HCT116 (cell line): ENCODE measurements at regions not wholly inside any gene's neighbourhood (a gene's known extent, or its start where the extent isn't known, plus 50 kb on each side); places are given as distances from the start of the nearest gene placed in this dataset.

Source experiments
- ATAC-seq: fragments of 200-7000 bp; cut with Tn5 transposase; 2 replicates; pipeline ENCODE4 v1.9.1; 2020; ENCODE audit warnings: mild to moderate bottlenecking, moderate library complexity
- BruUV-seq: library from RNA; stranded (reverse); fragments of 400-500 nt; replicated peaks from 2 replicates; lab custom pipeline; 2021; lab: Mats Ljungman, UMichigan
- CTCF ChIA-PET: fragments of 300-600 bp; sonication (Branson Sonifier 250); formaldehyde crosslinking; loops from one replicate; lab custom pipeline; 2021; ENCODE audit warnings: antibody characterized with exemption; lab: Charles Lee
- POLR2A ChIA-PET: fragments of 300-600, 350-600 bp; sonication (Branson Sonifier 250); formaldehyde crosslinking; loops from one replicate; lab custom pipeline; 2021; ENCODE audit warnings: antibody characterized with exemption; lab: Charles Lee
- RAD21 ChIA-PET, 2 experiments: fragments of 300-600 bp; sonication (Branson Sonifier 250); formaldehyde crosslinking; loops; one replicate each; lab custom pipeline; 2023; ENCODE audit warnings: low total read pairs in 2 of 2; ENCODE audit not compliant: uncharacterized antibody in 2 of 2, unreplicated experiment in 2 of 2, low non-redundant PET in 1 of 2; lab: Charles Lee
- DNase-seq: peaks from one replicate; pipeline ENCODE4 v3.0.0-alpha.2; 2010; ENCODE audit warnings: low read depth, low spot score
- H2AFZ ChIP-seq: fragments of 200-600 bp; shearing (Covaris generic), sonication (generic); 2 replicates; pipeline ENCODE4 v1.6.1; 2017; ENCODE audit warnings: low read depth, mixed run types, mixed read lengths, antibody characterized with exemption, low read length; ENCODE audit not compliant: poor library complexity, severe bottlenecking
- H3K27ac ChIP-seq: 2 replicates; pipeline ENCODE4 v1.5.1; 2012; ENCODE audit warnings: low read depth, low read length
- H3K27me3 ChIP-seq: fragments of 200-600 bp; sonication (generic); 2 replicates; pipeline ENCODE4 v1.6.1; 2016; ENCODE audit warnings: mixed run types, low read length, mixed read lengths; ENCODE audit not compliant: insufficient read depth
- H3K36me3 ChIP-seq, 2 experiments: fragments of 200-500 bp in 1 of 2; fragments of 200-600 bp in 1 of 2; sonication (Bioruptor generic) in 1 of 2; sonication (generic) in 1 of 2; 2 replicates each; pipeline versions ENCODE4 v1.5.1 to v1.6.1; 2014 to 2016; ENCODE audit warnings: low read length in 2 of 2, inconsistent platforms in 1 of 2, mixed read lengths in 1 of 2, mixed run types in 1 of 2; ENCODE audit not compliant: insufficient read depth in 2 of 2, control insufficient read depth in 1 of 2
- H3K4me1 ChIP-seq, 2 experiments: fragments of 200-600 bp in 1 of 2; sonication (generic) in 1 of 2; 2 replicates each; pipeline versions ENCODE4 v1.5.1 to v1.6.1; 2012 to 2017; ENCODE audit warnings: low read length in 2 of 2, inconsistent platforms in 1 of 2, mild to moderate bottlenecking in 1 of 2, mixed read lengths in 1 of 2, mixed run types in 1 of 2, moderate library complexity in 1 of 2; ENCODE audit not compliant: insufficient read depth in 2 of 2, control insufficient read depth in 1 of 2
- H3K4me2 ChIP-seq: fragments of 200-600 bp; sonication (generic); 2 replicates; pipeline ENCODE4 v1.6.1; 2017; ENCODE audit warnings: mixed run types, low read length, mixed read lengths
- H3K4me3 ChIP-seq, 2 experiments: fragments of 200-600 bp in 1 of 2; sonication (generic) in 1 of 2; replicated peaks in 1 of 2; 2 replicates each; pipeline ENCODE4 v1.5.1; 2011 to 2016; ENCODE audit warnings: low read length in 2 of 2, control low read depth in 1 of 2, low read depth in 1 of 2, mild to moderate bottlenecking in 1 of 2, mixed read lengths in 1 of 2, mixed run types in 1 of 2
- H3K79me2 ChIP-seq: fragments of 200-600 bp; sonication (generic); 2 replicates; pipeline ENCODE4 v1.6.1; 2017; ENCODE audit warnings: mild to moderate bottlenecking, mixed run types, low read length, moderate library complexity, mixed read lengths; ENCODE audit not compliant: insufficient read depth
- H3K9ac ChIP-seq: fragments of 200-600 bp; sonication (generic); 2 replicates; pipeline ENCODE4 v1.6.1; 2016; ENCODE audit warnings: low read length, mixed read lengths
- H3K9me2 ChIP-seq: fragments of 200-600 bp; sonication (generic), shearing (Covaris generic); 2 replicates; pipeline ENCODE4 v1.6.1; 2017; ENCODE audit warnings: mixed run types, mild to moderate bottlenecking, moderate library complexity; ENCODE audit not compliant: insufficient read depth
- H3K9me3 ChIP-seq, 2 experiments: fragments of 200-500 bp in 1 of 2; fragments of 200-600 bp in 1 of 2; sonication (Bioruptor generic) in 1 of 2; sonication (generic) in 1 of 2; 2 replicates each; pipeline ENCODE4 v1.6.1; 2014 to 2017; ENCODE audit warnings: low read length in 2 of 2, mixed read lengths in 2 of 2, inconsistent platforms in 1 of 2, low read depth in 1 of 2, mild to moderate bottlenecking in 1 of 2, mixed run types in 1 of 2, moderate library complexity in 1 of 2; ENCODE audit not compliant: control insufficient read depth in 1 of 2, insufficient read depth in 1 of 2
- H4K20me1 ChIP-seq: fragments of 200-600 bp; sonication (generic), shearing (Covaris generic); 2 replicates; pipeline ENCODE4 v1.6.1; 2017; ENCODE audit warnings: mixed run types, mild to moderate bottlenecking, moderate library complexity; ENCODE audit not compliant: insufficient read depth
- CBX3 ChIP-seq: IDR thresholded peaks from 2 replicates; pipeline ENCODE4 v1.6.1; 2012; ENCODE audit warnings: low read depth
- EGR1 ChIP-seq: IDR thresholded peaks from 2 replicates; pipeline ENCODE4 v1.6.1; 2012; ENCODE audit warnings: low read depth
- FOSL1 ChIP-seq: IDR thresholded peaks from 2 replicates; pipeline ENCODE4 v1.6.1; 2012; ENCODE audit warnings: low read depth
- POLR2A ChIP-seq: IDR thresholded peaks from 2 replicates; pipeline ENCODE4 v1.7.0; 2011; ENCODE audit warnings: borderline replicate concordance; ENCODE audit not compliant: insufficient read depth, insufficient read length; ENCODE audit errors: extremely low read depth
- POLR2AphosphoS5 ChIP-seq: IDR thresholded peaks from 2 replicates; pipeline ENCODE4 v1.6.1; 2011; ENCODE audit warnings: mild to moderate bottlenecking, low read depth, low read length, moderate library complexity
- SP1 ChIP-seq: IDR thresholded peaks from 2 replicates; pipeline ENCODE4 v1.6.1; 2012; ENCODE audit warnings: low read depth
- SRF ChIP-seq: IDR thresholded peaks from 2 replicates; pipeline ENCODE4 v1.6.1; 2012; ENCODE audit warnings: low read depth
- ZFX ChIP-seq: fragments of 450-650 bp; IDR thresholded peaks from 2 replicates; pipeline ENCODE4 v1.6.1; 2017
- intact Hi-C: fragments of 100-400 bp; cut with micrococcal nuclease; formaldehyde crosslinking; loops from 2 replicates; pipeline ENCODE4 v1.10.0; 2022
- TF ChIP-seq, protein P1 (sequence below): IDR thresholded peaks from 2 replicates; pipeline ENCODE4 v1.6.1; 2012; ENCODE audit warnings: low read depth
- TF ChIP-seq, protein P2 (sequence below), 3 experiments: fragments of 200-600 bp in 1 of 3; sonication (generic) in 1 of 3; IDR thresholded peaks in 2 of 3; conservative IDR thresholded peaks in 1 of 3; 2 replicates each; pipeline ENCODE4 v1.5.1; 2012 to 2017; ENCODE audit warnings: low read depth in 2 of 3, low read length in 2 of 3, antibody characterized with exemption in 1 of 3, borderline replicate concordance in 1 of 3, control low read depth in 1 of 3, mild to moderate bottlenecking in 1 of 3, mixed read lengths in 1 of 3, mixed run types in 1 of 3, moderate library complexity in 1 of 3; ENCODE audit not compliant: insufficient read depth in 1 of 3
- TF ChIP-seq, protein P3 (sequence below): IDR thresholded peaks from 2 replicates; pipeline ENCODE4 v1.6.1; 2012

DNA sequence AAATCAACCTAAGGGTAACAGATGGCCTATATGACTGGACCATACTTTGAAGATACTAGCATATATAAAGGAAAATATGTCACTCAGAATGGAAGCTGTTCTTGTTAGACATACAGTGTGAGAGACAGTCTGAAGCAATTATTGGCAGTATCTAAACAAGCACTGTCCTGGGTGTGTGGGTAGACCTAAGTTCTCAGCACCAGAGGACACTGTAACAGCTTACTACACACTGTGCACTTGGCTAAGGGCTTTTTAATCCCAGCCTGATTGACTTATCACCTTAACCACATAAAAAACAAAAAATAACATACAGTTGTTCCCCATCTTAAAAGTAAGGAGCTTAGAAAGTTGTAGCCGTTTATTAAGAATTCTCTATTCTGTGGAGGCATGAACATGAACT lies 1066.1 kb upstream of the FANCL start:
- ChIA-PET POLR2A (no interaction called here), CTCF (no interaction called here), RAD21 (no interaction called here)
- H3K27me3 ChIP-seq: no peaks in the 10 kb centered on the region
- no peak for ATAC-seq
- no peaks in the 10 kb centered on the region for H3K9me2 ChIP-seq
- no peak overlapping the region for H3K27ac ChIP-seq
- no peak for DNase-seq
- H3K4me3 ChIP-seq: no peak overlapping the region
- no peaks in the 10 kb centered on the region for H3K79me2 ChIP-seq
- TF ChIP-seq, protein P1, sequence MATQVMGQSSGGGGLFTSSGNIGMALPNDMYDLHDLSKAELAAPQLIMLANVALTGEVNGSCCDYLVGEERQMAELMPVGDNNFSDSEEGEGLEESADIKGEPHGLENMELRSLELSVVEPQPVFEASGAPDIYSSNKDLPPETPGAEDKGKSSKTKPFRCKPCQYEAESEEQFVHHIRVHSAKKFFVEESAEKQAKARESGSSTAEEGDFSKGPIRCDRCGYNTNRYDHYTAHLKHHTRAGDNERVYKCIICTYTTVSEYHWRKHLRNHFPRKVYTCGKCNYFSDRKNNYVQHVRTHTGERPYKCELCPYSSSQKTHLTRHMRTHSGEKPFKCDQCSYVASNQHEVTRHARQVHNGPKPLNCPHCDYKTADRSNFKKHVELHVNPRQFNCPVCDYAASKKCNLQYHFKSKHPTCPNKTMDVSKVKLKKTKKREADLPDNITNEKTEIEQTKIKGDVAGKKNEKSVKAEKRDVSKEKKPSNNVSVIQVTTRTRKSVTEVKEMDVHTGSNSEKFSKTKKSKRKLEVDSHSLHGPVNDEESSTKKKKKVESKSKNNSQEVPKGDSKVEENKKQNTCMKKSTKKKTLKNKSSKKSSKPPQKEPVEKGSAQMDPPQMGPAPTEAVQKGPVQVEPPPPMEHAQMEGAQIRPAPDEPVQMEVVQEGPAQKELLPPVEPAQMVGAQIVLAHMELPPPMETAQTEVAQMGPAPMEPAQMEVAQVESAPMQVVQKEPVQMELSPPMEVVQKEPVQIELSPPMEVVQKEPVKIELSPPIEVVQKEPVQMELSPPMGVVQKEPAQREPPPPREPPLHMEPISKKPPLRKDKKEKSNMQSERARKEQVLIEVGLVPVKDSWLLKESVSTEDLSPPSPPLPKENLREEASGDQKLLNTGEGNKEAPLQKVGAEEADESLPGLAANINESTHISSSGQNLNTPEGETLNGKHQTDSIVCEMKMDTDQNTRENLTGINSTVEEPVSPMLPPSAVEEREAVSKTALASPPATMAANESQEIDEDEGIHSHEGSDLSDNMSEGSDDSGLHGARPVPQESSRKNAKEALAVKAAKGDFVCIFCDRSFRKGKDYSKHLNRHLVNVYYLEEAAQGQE: no peak
- TF ChIP-seq CBX3: no peak
- TF ChIP-seq, all 23 proteins: peak for 0
- no peaks in the 10 kb centered on the region for H3K4me1 ChIP-seq
- no peaks in the 10 kb centered on the region for H3K9me3 ChIP-seq
- no TSS peak for BruUV-seq
- intact Hi-C loops: loop anchor here (10.0 kb wide), 1 partner anchor 1248 kb away; the partner anchor contains the start of gene BCL11A
- H3K9ac ChIP-seq: no peak overlapping the region
- H4K20me1 ChIP-seq: no peaks in the 10 kb centered on the region
- H2AFZ ChIP-seq: no peak overlapping the region
- no peak overlapping the region for H3K4me2 ChIP-seq
- no peaks in the 10 kb centered on the region for H3K36me3 ChIP-seq

DNA sequence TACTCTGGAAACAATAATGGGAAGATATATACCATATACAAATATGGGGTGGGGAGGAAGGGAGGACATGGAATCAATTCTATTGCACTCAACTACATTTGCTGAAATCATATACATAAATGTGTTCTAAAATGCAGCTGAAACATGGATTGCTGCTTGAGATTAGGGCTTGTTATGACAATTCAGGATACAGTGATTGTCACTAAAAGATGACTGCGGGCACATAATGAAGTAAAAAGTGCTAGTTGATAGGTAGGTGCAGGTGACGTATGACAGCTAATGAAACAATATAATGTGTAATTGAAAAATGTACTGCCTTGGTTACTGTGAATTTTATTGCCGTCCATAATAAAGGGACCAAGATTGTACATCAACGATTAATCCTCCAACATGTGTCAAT lies 1062.1 kb upstream of the FANCL start:
- Histone ChIP-seq H3K9me2 (no peaks in the 10 kb centered on the region), H3K4me3 (no peak overlapping the region), H3K27ac (no peak overlapping the region), H3K9me3 (no peaks in the 10 kb centered on the region), H3K36me3 (no peaks in the 10 kb centered on the region), H2AFZ (no peak overlapping the region), H3K9ac (no peak overlapping the region), H3K4me1 (no peaks in the 10 kb centered on the region), H3K27me3 (no peaks in the 10 kb centered on the region), H3K79me2 (no peaks in the 10 kb centered on the region), H4K20me1 (no peaks in the 10 kb centered on the region), H3K4me2 (no peak overlapping the region)
- CTCF ChIA-PET: no interaction called here
- POLR2A ChIA-PET: no interaction called here
- RAD21 ChIA-PET: no interaction called here
- no TSS peak for BruUV-seq
- no peak for DNase-seq
- intact Hi-C loops: loop anchor here (10.0 kb wide), 1 partner anchor 1252 kb away; the partner anchor contains the start of gene BCL11A
- ATAC-seq: no peak
- no peak for TF ChIP-seq EGR1
- no peak for TF ChIP-seq SRF
- no peak for TF ChIP-seq SP1
- TF ChIP-seq POLR2A: no peak
- TF ChIP-seq, protein P2, sequence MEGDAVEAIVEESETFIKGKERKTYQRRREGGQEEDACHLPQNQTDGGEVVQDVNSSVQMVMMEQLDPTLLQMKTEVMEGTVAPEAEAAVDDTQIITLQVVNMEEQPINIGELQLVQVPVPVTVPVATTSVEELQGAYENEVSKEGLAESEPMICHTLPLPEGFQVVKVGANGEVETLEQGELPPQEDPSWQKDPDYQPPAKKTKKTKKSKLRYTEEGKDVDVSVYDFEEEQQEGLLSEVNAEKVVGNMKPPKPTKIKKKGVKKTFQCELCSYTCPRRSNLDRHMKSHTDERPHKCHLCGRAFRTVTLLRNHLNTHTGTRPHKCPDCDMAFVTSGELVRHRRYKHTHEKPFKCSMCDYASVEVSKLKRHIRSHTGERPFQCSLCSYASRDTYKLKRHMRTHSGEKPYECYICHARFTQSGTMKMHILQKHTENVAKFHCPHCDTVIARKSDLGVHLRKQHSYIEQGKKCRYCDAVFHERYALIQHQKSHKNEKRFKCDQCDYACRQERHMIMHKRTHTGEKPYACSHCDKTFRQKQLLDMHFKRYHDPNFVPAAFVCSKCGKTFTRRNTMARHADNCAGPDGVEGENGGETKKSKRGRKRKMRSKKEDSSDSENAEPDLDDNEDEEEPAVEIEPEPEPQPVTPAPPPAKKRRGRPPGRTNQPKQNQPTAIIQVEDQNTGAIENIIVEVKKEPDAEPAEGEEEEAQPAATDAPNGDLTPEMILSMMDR (IDR thresholded peaks at IDR 0.05 in 2 of 3, conservative IDR thresholded peaks at IDR 0.05 in 1 of 3; ENCODE audit: borderline replicate concordance in 1 of 3, insufficient read depth in 1 of 3, low read depth in 2 of 3, low read length in 2 of 3): no peak
- TF ChIP-seq, protein P3, sequence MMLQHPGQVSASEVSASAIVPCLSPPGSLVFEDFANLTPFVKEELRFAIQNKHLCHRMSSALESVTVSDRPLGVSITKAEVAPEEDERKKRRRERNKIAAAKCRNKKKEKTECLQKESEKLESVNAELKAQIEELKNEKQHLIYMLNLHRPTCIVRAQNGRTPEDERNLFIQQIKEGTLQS: no peak
- no peak for TF ChIP-seq ZFX
- TF ChIP-seq FOSL1: no peak
- no peak for TF ChIP-seq POLR2AphosphoS5
- TF ChIP-seq, protein P1: no peak
